Ectodermal cell (in vitro differentiated cells): ENCODE measurements at regions not wholly inside any gene's neighbourhood (a gene's known extent, or its start where the extent isn't known, plus 50 kb on each side); places are given as distances from the start of the nearest gene placed in this dataset.

Experiments
- H3K27ac ChIP-seq: 2 replicates; pipeline ENCODE4 v1.7.0; 2013; ENCODE audit warnings: mild to moderate bottlenecking, low read depth, low read length; ENCODE audit not compliant: insufficient read depth, poor library complexity, severe bottlenecking
- H3K27me3 ChIP-seq: 2 replicates; pipeline ENCODE4 v1.7.0; 2013; ENCODE audit warnings: mild to moderate bottlenecking, low read length; ENCODE audit not compliant: insufficient read depth, control insufficient read depth, poor library complexity, severe bottlenecking
- H3K36me3 ChIP-seq: one replicate; pipeline ENCODE4 v1.7.0; 2013; ENCODE audit warnings: low read length; ENCODE audit not compliant: control insufficient read depth, insufficient read depth
- H3K4me1 ChIP-seq: one replicate; pipeline ENCODE4 v1.7.0; 2013; ENCODE audit warnings: low read length; ENCODE audit not compliant: control insufficient read depth, insufficient read depth
- H3K4me3 ChIP-seq: 2 replicates; pipeline ENCODE4 v1.7.0; 2013; ENCODE audit warnings: low read depth, low read length, control low read depth; ENCODE audit not compliant: insufficient read depth
- H3K9me3 ChIP-seq: 2 replicates; pipeline ENCODE4 v1.7.0; 2013; ENCODE audit warnings: mild to moderate bottlenecking, low read length, moderate library complexity; ENCODE audit not compliant: control insufficient read depth
- WGBS, 2 experiments: methylation state at CpG; one replicate each; pipeline ENCODE4 v1.1.7; 2013; ENCODE audit warnings: missing lambda C conversion rate in 2 of 2; 5-methylcytosine and 5-hydroxymethylcytosine counted together

GRCh38 chr18:78199611-78200010, 780.0 kb upstream of the SALL3 start:
- no peaks in the 10 kb centered on the region for H3K4me1 ChIP-seq
- H3K9me3 ChIP-seq: no peaks in the 10 kb centered on the region
- no peaks in the 10 kb centered on the region for H3K27me3 ChIP-seq
- WGBS, 2 experiments: 83 to 86% methylated on average over 4 of the region's 4 CpGs
- H3K4me3 ChIP-seq: no peak overlapping the region
- no peaks in the 10 kb centered on the region for H3K36me3 ChIP-seq
- H3K27ac ChIP-seq: no peak overlapping the region

DNA sequence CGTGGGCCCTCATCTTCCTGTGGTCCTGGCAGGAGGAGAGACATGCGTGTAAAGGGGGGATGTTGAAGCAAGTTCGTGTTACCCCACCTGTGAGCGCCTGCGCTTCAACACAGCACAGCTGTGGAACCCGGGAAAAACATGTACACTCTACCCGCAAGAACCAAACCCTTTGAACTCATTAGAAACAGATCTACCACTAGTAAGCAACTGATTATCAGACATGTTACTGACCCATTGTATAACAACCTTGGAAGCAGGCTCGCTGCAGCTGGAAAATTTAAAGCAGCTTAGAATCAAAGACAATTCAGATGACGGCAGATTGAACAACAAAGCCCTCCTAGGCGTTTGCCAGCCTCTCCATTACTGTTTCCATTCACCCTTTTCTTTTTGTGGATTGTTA, 771.7 kb upstream of the SALL3 start:
- H3K36me3 ChIP-seq: no peaks in the 10 kb centered on the region
- 77 to 78% methylated on average over 10 of the region's 10 CpGs for WGBS, 2 experiments
- no peaks in the 10 kb centered on the region for H3K27me3 ChIP-seq
- H3K27ac ChIP-seq: no peak overlapping the region
- peaks cover 7% of the 10 kb centered on the region for H3K4me1 ChIP-seq
- H3K4me3 ChIP-seq: no peak overlapping the region
- no peaks in the 10 kb centered on the region for H3K9me3 ChIP-seq

- Histone ChIP-seq H3K4me3 (no peak overlapping the region), H3K27me3 (no peaks in the 10 kb centered on the region), H3K4me1 (peaks cover 7% of the 10 kb centered on the region), H3K36me3 (no peaks in the 10 kb centered on the region), H3K9me3 (no peaks in the 10 kb centered on the region), H3K27ac (no peak overlapping the region)
- 84 to 88% methylated on average over 2 of the region's 2 CpGs for WGBS, 2 experiments
Measured at GRCh38 chr18:78208461-78208860, 771.2 kb upstream of the SALL3 start.

DNA sequence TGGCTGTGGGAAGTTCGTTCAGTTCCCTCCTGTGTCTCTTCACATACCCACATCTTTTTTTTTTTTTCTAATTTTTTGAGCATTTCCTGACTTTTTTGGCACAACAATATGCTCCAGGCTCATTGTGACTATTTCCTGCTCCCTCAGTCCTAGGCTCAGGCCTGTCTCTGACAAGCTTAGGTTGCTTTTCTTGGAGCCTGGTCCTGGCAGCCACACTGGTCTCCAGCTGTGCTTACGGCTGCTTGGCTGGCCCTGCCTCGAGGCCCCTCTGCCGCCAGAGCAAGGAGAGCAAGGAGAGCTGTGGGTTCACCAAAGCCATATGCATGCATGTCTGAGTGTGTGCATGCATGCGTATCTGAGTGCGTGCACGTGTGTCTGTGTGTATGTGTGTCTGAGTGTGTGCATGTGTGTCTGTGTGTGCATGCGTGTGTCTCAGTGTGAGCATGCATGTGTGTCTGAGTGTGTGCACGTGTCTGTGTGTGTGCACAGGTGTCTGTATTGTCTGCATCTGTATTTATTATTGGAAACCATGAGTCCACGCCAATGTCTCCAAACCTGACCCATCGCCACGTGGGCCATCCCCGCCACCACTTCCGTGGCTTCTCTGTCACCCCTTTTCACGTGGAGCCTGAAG, 766.1 kb upstream of the SALL3 start:
- no peaks in the 10 kb centered on the region for H3K27me3 ChIP-seq
- H3K4me1 ChIP-seq: peaks cover 5% of the 10 kb centered on the region
- 92% methylated on average over 15 of the region's 15 CpGs for WGBS, 2 experiments
- no peaks in the 10 kb centered on the region for H3K9me3 ChIP-seq
- H3K4me3 ChIP-seq: no peak overlapping the region
- no peak overlapping the region for H3K27ac ChIP-seq
- no peaks in the 10 kb centered on the region for H3K36me3 ChIP-seq

- Histone ChIP-seq H3K36me3 (no peaks in the 10 kb centered on the region), H3K27ac (no peak overlapping the region), H3K27me3 (no peaks in the 10 kb centered on the region), H3K4me3 (no peak overlapping the region), H3K9me3 (no peaks in the 10 kb centered on the region), H3K4me1 (no peaks in the 10 kb centered on the region)
- 86% methylated on average over 10 of the region's 10 CpGs for WGBS, 2 experiments
Measured at GRCh38 chr18:78221496-78221895, 758.1 kb upstream of the SALL3 start.

GRCh38 chr18:78228974-78229373, 750.6 kb upstream of the SALL3 start:
- WGBS, 2 experiments: 46 to 51% methylated on average over 18 to 19 of the region's 19 CpGs
- Histone ChIP-seq H3K4me3 (no peak overlapping the region), H3K36me3 (no peaks in the 10 kb centered on the region), H3K27ac (no peak overlapping the region), H3K27me3 (no peaks in the 10 kb centered on the region), H3K9me3 (no peaks in the 10 kb centered on the region), H3K4me1 (no peaks in the 10 kb centered on the region)

DNA sequence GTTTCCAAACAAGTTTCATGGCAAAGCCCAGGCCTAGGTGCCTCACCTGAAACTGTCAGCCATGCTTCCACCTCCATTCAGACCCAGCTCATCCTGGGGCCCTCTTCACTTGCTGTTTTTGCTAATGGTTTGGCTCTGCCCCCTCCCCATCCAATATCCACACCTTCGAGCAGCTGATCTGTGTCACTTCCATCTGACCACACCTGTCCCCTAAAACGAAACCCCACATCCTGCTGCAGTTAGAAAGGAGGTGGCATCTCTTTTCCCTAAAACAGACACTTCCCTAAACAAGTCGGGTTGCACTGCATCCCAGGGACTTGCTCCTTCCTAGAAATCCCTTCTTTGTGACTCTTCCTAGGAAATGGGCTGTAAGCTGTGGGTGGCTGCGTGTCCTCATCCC, 748.7 kb upstream of the SALL3 start:
- WGBS, 2 experiments: 80 to 84% methylated on average over 4 of the region's 4 CpGs
- Histone ChIP-seq H3K27me3 (no peaks in the 10 kb centered on the region), H3K27ac (no peak overlapping the region), H3K4me1 (no peaks in the 10 kb centered on the region), H3K4me3 (no peak overlapping the region), H3K9me3 (no peaks in the 10 kb centered on the region), H3K36me3 (no peaks in the 10 kb centered on the region)

- H3K27me3 ChIP-seq: no peaks in the 10 kb centered on the region
- no peaks in the 10 kb centered on the region for H3K36me3 ChIP-seq
- no peak overlapping the region for H3K4me3 ChIP-seq
- no peaks in the 10 kb centered on the region for H3K4me1 ChIP-seq
- no peaks in the 10 kb centered on the region for H3K9me3 ChIP-seq
- WGBS, 2 experiments: 83 to 87% methylated on average over 11 of the region's 11 CpGs
- H3K27ac ChIP-seq: no peak overlapping the region
Measured at GRCh38 chr18:78232196-78232595, 747.4 kb upstream of the SALL3 start.

DNA sequence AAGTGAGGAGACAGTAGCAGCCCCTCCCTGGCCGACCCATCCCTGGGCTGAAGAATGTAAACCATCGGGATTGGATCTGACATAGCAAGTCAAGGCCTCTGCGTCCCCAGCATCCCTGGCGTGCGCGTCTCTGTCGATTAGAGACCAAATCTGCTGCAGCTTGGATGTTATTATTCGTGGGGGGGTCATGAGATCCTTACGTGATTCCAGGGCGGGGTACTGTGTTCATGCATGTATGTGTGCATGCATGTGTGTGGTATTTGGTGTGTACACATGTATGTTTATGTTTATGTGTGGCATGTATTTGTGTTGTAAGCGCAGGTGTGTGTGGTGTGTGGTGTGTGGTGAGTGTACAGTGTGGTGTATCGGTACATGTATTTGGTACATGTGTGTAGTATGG, 741.8 kb upstream of the SALL3 start:
- Histone ChIP-seq H3K4me3 (no peak overlapping the region), H3K9me3 (no peaks in the 10 kb centered on the region), H3K27ac (no peak overlapping the region), H3K4me1 (peaks cover 18% of the 10 kb centered on the region), H3K27me3 (no peaks in the 10 kb centered on the region), H3K36me3 (no peaks in the 10 kb centered on the region)
- 92% methylated on average over 12 of the region's 12 CpGs for WGBS, 2 experiments

DNA sequence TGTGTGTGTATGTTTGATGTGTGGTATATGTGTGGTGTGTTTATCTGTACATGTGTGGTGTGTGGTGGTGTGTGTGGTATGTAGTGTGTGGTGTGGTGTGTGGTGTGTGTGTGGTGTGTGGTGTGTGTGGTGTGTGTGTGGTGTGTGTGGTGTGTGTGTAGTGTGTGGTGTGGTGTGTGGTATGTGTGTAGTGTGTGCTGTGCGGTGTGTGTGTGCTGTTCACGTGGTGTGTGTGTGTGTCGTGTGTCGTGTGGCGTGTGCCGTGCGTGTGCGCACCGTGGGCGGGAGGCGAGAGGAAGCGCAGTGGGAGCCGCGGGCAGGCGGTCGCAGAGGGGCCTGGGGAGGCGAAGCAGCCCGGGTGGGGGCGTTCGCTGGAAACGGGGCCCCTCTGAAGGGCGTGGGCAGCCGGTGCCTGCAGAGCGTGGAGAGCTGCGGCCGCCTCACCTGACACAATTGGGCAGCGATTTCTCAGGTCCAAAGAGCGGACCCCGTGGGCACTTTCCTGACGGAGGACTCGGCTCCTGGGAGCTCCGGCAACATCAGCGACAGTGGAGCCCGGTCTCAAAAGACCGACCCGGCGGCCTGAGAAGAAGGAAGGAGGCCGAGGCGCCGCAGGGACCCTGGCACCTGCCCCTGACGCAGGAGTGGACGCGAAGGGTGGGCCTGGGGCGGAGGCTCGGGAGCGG, 741.1 kb upstream of the SALL3 start:
- Histone ChIP-seq H3K27ac (no peak overlapping the region), H3K36me3 (no peaks in the 10 kb centered on the region), H3K9me3 (no peaks in the 10 kb centered on the region), H3K4me3 (no peak overlapping the region), H3K4me1 (peaks cover 18% of the 10 kb centered on the region), H3K27me3 (no peaks in the 10 kb centered on the region)
- 90 to 92% methylated on average over 46 of the region's 46 CpGs for WGBS, 2 experiments
